SJCRH30 (cell line): ENCODE measurements at regions not wholly inside any gene's neighbourhood (a gene's known extent, or its start where the extent isn't known, plus 50 kb on each side); places are given as distances from the start of the nearest gene placed in this dataset.
A peak's percentile ranks its signal among the peaks of the same experiment; 100 is the strongest.

Experiments
- DNase-seq, 2 experiments: peaks; one replicate each; pipeline ENCODE4 v3.0.0-alpha.2; 2015 to 2020
- H3K27ac ChIP-seq: fragments of 250-450 bp; sonication (Bioruptor Pico); 2 replicates; pipeline ENCODE4 v1.5.1; 2020; ENCODE audit warnings: mild to moderate bottlenecking, moderate library complexity
- H3K27me3 ChIP-seq: fragments of 250-450 bp; sonication (Bioruptor Pico); 2 replicates; pipeline ENCODE4 v1.5.1; 2020; ENCODE audit warnings: mild to moderate bottlenecking, moderate library complexity
- H3K36me3 ChIP-seq: fragments of 250-450 bp; sonication (Bioruptor Pico); 2 replicates; pipeline ENCODE4 v1.5.1; 2020; ENCODE audit warnings: mild to moderate bottlenecking, moderate library complexity
- H3K4me1 ChIP-seq: fragments of 250-450 bp; sonication (Bioruptor Pico); 2 replicates; pipeline ENCODE4 v1.5.1; 2020; ENCODE audit warnings: mild to moderate bottlenecking, moderate library complexity
- H3K4me3 ChIP-seq: fragments of 250-450 bp; sonication (Bioruptor Pico); 2 replicates; pipeline ENCODE4 v1.5.1; 2020; ENCODE audit warnings: mild to moderate bottlenecking, moderate library complexity
- H3K9me3 ChIP-seq: fragments of 250-450 bp; sonication (Bioruptor Pico); replicated peaks from 2 replicates; pipeline ENCODE4 v1.5.1; 2020; ENCODE audit warnings: mild to moderate bottlenecking, moderate library complexity

- no peak overlapping the region for H3K4me3 ChIP-seq
- H3K4me1 ChIP-seq, result no peaks in the 10 kb centered on the region
- no peak overlapping the region for H3K27ac ChIP-seq
- no peaks in the 10 kb centered on the region for H3K27me3 ChIP-seq
- no peaks in the 10 kb centered on the region for H3K36me3 ChIP-seq
- H3K9me3 ChIP-seq, result no peaks in the 10 kb centered on the region
- DNase-seq, result no peak
Observed at GRCh38 chr4:149952101-149952500, 126.1 kb upstream of the DCLK2 start.

DNA sequence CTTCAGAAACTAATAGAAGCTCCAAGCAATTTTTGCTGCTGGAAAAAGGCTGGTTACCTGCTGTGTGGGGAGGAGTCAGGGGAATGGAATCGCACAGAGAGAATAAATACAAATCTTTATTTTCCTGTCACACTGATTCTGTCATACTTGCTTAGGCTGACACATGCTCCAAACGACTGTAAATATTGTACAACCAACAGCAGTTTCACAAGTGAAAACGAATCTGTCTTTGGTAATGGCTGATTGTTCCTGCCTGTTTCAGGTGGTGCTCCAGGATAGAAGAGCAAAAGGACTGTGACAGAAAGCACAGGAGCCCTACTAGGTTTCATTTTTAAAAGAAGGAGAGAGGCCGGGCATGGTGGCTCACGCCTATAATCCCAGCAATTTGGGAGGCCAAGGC lies 125.5 kb upstream of the DCLK2 start:
- no peaks in the 10 kb centered on the region for H3K36me3 ChIP-seq
- H3K9me3 ChIP-seq, result no peaks in the 10 kb centered on the region
- H3K27me3 ChIP-seq, result no peaks in the 10 kb centered on the region
- DNase-seq, result no peak
- H3K27ac ChIP-seq, result no peak overlapping the region
- no peak overlapping the region for H3K4me3 ChIP-seq
- no peaks in the 10 kb centered on the region for H3K4me1 ChIP-seq

GRCh38 chr4:149955780-149956390 lies 122.4 kb upstream of the DCLK2 start:
- Histone ChIP-seq H3K4me3 (no peak overlapping the region), H3K9me3 (no peaks in the 10 kb centered on the region), H3K27me3 (no peaks in the 10 kb centered on the region), H3K4me1 (no peaks in the 10 kb centered on the region), H3K36me3 (no peaks in the 10 kb centered on the region), H3K27ac (no peak overlapping the region)
- DNase-seq, result no peak

DNA sequence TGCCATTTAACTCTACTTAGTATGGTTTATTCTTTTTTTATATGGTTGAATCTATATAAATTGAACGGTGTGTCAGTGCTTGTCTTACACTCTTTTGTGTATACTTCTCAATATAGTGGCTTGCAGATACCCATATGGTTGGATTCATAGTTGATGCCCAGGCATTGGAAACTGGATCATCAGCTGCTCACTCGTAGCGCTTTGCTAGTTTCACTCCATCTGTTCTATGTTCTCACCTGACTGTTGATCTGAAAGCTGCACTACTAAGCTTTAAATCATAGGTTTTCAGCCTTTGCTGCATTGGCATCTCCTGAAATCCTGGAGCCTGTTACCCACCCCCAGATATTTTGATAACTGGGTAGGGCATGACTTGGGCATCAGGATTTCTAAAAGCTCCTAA lies 121.6 kb upstream of the DCLK2 start:
- Histone ChIP-seq H3K27me3 (no peaks in the 10 kb centered on the region), H3K4me1 (no peaks in the 10 kb centered on the region), H3K4me3 (no peak overlapping the region), H3K27ac (no peak overlapping the region), H3K36me3 (no peaks in the 10 kb centered on the region), H3K9me3 (no peaks in the 10 kb centered on the region)
- no peak for DNase-seq

DNA sequence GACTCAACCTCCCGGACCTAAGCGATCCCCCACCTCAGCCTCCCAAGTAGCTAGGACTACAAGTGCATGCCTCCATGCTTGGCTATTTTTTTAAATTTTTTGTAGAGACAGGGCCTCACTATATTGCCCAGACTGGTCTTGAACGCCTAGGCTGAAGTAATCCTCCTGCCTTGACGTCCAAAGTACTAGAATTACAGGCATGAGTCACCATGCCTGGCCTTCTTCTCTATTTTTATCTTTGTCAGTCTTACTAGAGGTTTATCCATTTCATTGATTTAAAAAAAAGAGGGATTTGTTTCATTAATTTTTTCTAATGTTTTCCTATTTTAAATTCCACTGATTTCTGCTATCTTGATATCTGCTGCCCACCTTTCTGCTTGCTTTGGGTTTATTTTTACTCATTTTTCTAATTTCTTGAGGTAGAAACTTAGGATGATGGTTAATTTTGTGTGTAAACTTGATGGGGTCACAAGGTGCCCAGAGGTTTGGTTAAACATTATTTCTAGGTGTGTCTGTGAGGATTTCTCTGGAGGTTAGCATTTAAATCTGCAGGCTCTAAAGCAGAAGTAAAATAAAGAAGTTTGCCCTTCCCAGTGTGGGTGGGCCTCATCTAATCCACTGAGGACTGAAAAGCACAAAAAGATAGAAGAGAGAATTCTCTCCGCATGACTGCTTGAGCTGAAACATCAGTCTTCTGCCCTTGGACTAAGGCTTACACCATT lies 116.2 kb upstream of the DCLK2 start:
- Histone ChIP-seq H3K27ac (no peak overlapping the region), H3K4me1 (no peaks in the 10 kb centered on the region), H3K27me3 (no peaks in the 10 kb centered on the region), H3K9me3 (no peaks in the 10 kb centered on the region), H3K36me3 (no peaks in the 10 kb centered on the region), H3K4me3 (no peak overlapping the region)
- peak in 1 of 2 experiments; percentile 8 for DNase-seq

DNA sequence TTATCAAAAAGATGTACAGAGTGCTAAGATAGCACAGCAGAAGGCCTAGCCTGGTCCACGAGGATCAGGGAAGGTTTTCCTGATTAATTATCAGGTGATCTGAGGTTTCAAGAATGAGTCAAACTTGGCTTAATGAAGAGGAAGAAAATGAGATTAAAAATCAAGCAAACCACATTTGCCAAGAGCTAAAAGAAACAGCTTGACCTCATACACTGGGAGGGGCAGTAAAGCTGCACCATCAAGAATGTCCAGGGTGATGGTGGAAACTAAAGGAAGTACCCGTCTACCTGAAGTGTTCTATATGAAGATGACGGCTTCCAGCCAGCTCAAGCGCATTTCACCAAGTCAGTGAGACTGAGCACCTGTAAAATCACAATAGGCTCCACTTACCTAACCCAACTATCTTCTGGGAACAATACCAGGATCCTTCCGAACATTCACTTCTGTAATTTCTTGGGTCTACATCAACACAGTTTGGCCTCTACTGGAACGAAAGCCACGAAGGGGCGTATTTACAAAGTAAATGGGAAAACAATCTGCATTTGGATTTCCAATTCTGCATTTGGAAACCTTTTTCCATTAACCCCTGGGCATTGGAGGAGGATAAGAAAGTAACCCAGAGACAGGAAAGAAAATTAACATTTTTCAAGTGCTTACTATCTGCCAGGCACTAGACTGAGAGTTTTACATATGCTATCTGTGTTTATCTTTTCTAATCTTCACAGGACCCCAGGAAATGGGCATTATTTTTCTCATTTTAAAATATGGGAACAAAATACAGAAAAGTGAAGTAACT lies 114.0 kb upstream of the DCLK2 start:
- Histone ChIP-seq H3K4me3 (no peak overlapping the region), H3K27ac (no peak overlapping the region), H3K27me3 (no peaks in the 10 kb centered on the region), H3K36me3 (no peaks in the 10 kb centered on the region), H3K4me1 (no peaks in the 10 kb centered on the region), H3K9me3 (no peaks in the 10 kb centered on the region)
- DNase-seq, result no peak

DNA sequence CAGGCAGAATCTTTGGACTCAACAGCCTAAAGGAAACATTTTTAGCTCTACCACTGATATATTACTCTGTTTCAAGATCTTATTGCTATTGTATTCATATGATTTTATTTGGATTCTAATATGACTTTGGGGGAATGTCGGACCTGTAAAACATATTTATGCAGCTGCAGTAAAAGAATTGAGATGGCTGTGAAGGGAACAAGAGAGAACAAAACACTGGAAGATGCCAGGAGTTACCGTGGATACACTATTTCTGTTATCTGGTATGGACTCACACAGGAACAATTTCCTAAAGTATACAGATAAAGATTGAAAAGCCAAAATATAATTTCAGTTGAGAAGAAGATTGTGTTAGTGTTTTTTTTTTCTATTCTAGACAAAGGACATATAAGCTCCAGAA lies 113.0 kb upstream of the DCLK2 start:
- Histone ChIP-seq H3K27ac (no peak overlapping the region), H3K27me3 (no peaks in the 10 kb centered on the region), H3K9me3 (no peaks in the 10 kb centered on the region), H3K36me3 (no peaks in the 10 kb centered on the region), H3K4me3 (no peak overlapping the region), H3K4me1 (no peaks in the 10 kb centered on the region)
- DNase-seq, result no peak

DNA sequence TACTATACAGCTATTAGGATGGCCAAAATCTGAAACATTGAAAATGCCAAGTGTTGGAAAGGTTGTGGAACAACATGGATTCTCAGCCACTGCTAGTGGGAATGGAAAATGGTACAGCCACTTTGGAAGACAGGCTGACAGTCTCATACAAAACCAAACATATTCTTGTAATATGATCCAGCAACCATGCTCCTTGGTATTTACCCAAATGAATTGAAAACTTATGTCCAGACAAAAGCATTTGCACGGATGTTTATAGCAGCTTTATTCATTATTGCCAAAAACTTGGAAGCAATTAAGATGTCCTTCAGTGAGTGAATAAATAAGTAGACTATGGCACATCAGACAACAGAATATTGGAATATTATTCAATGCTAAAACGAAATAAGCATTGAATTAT lies 105.8 kb upstream of the DCLK2 start:
- no peaks in the 10 kb centered on the region for H3K9me3 ChIP-seq
- no peak for DNase-seq
- H3K27ac ChIP-seq, result no peak overlapping the region

GRCh38 chr4:149973181-149973580 lies 105.1 kb upstream of the DCLK2 start:
- H3K36me3 ChIP-seq, result no peaks in the 10 kb centered on the region
- no peak overlapping the region for H3K27ac ChIP-seq
- no peak overlapping the region for H3K4me3 ChIP-seq
- H3K27me3 ChIP-seq, result no peaks in the 10 kb centered on the region
- no peaks in the 10 kb centered on the region for H3K9me3 ChIP-seq
- DNase-seq, result no peak
- no peaks in the 10 kb centered on the region for H3K4me1 ChIP-seq

More for the DNA sequence above, 105.8 kb upstream of the DCLK2 start:
- H3K4me1 ChIP-seq, result no peaks in the 10 kb centered on the region
- H3K36me3 ChIP-seq, result no peaks in the 10 kb centered on the region
- no peaks in the 10 kb centered on the region for H3K27me3 ChIP-seq
- no peak overlapping the region for H3K4me3 ChIP-seq

GRCh38 chr4:149975172-149975571 lies 103.1 kb upstream of the DCLK2 start:
- DNase-seq, result no peak
- H3K4me3 ChIP-seq, result no peak overlapping the region
- H3K27me3 ChIP-seq, result no peaks in the 10 kb centered on the region
- H3K9me3 ChIP-seq, result no peaks in the 10 kb centered on the region
- no peaks in the 10 kb centered on the region for H3K4me1 ChIP-seq
- no peaks in the 10 kb centered on the region for H3K36me3 ChIP-seq
- H3K27ac ChIP-seq, result no peak overlapping the region

- no peaks in the 10 kb centered on the region for H3K27me3 ChIP-seq
- H3K27ac ChIP-seq, result no peak overlapping the region
- H3K9me3 ChIP-seq, result no peaks in the 10 kb centered on the region
- no peak for DNase-seq
- no peaks in the 10 kb centered on the region for H3K36me3 ChIP-seq
- no peak overlapping the region for H3K4me3 ChIP-seq
- no peaks in the 10 kb centered on the region for H3K4me1 ChIP-seq
Observed at GRCh38 chr4:149980121-149980682, 98.0 kb upstream of the DCLK2 start.

DNA sequence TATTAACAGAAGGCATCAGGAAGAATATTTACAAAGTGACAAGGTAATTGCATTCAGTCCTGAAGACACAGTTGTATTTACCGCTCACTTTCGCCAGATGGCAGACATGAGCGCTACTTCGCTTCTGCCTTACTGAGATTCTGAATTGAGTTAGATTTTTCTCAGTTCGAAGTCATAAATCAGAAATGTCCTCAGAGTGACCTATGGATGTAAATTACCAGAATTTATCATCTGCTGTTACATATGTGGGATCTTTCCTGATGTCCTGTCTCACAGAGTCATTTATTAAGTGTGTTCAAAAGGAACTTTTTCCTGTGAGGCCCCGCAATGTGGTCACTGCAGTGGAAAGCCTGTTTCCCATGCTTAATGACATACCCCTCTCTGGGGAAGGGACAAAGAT lies 97.3 kb upstream of the DCLK2 start:
- no peaks in the 10 kb centered on the region for H3K36me3 ChIP-seq
- no peak overlapping the region for H3K4me3 ChIP-seq
- no peak overlapping the region for H3K27ac ChIP-seq
- H3K27me3 ChIP-seq, result no peaks in the 10 kb centered on the region
- H3K9me3 ChIP-seq, result no peaks in the 10 kb centered on the region
- H3K4me1 ChIP-seq, result no peaks in the 10 kb centered on the region
- DNase-seq, result peak; percentile 20 to 66

- no peak for DNase-seq
- Histone ChIP-seq H3K27me3 (no peaks in the 10 kb centered on the region), H3K4me1 (no peaks in the 10 kb centered on the region), H3K4me3 (no peak overlapping the region), H3K27ac (no peak overlapping the region), H3K9me3 (no peaks in the 10 kb centered on the region), H3K36me3 (no peaks in the 10 kb centered on the region)
Observed at GRCh38 chr4:149983401-149983800, 94.8 kb upstream of the DCLK2 start.

GRCh38 chr4:149983931-149984330 lies 94.3 kb upstream of the DCLK2 start:
- H3K4me3 ChIP-seq, result no peak overlapping the region
- no peaks in the 10 kb centered on the region for H3K36me3 ChIP-seq
- no peaks in the 10 kb centered on the region for H3K27me3 ChIP-seq
- H3K27ac ChIP-seq, result no peak overlapping the region
- no peaks in the 10 kb centered on the region for H3K4me1 ChIP-seq
- DNase-seq, result no peak
- H3K9me3 ChIP-seq, result no peaks in the 10 kb centered on the region

GRCh38 chr4:149985981-149986380 lies 92.3 kb upstream of the DCLK2 start:
- Histone ChIP-seq H3K36me3 (no peaks in the 10 kb centered on the region), H3K27ac (no peak overlapping the region)

More at GRCh38 chr4:149985981-149986380, 92.3 kb upstream of the DCLK2 start:
- DNase-seq, result no peak
- no peaks in the 10 kb centered on the region for H3K9me3 ChIP-seq
- no peaks in the 10 kb centered on the region for H3K4me1 ChIP-seq
- no peak overlapping the region for H3K4me3 ChIP-seq
- no peaks in the 10 kb centered on the region for H3K27me3 ChIP-seq
